HTR-8/SVneo (cell line): ENCODE measurements at regions not wholly inside any gene's neighbourhood (a gene's known extent, or its start where the extent isn't known, plus 50 kb on each side); places are given as distances from the start of the nearest gene placed in this dataset.
"Not testable (repeated sequence)": the region's sequence is repeated elsewhere in the genome, so short reads cannot be mapped to it uniquely, and the experiment has no call there.

Experiments
- DNase-seq: peaks from one replicate; pipeline ENCODE4 v3.0.0; 2011; ENCODE audit warnings: low spot score, mixed read lengths; ENCODE audit not compliant: insufficient read length
- FAIRE-seq: peaks from 2 replicates; lab custom pipeline; 2011; peaks lifted over from hg19 to GRCh38; lab: Jason Lieb, UNC

- no peak for FAIRE-seq
- no peak for DNase-seq
Observed at GRCh38 chr3:27661797-27662196, 60.3 kb downstream of the EOMES start.

GRCh38 chr3:27659279-27660021 lies 62.7 kb downstream of the EOMES start:
- peak; percentile 67 for DNase-seq
- FAIRE-seq: no peak

GRCh38 chr3:27658741-27659140 lies 63.4 kb downstream of the EOMES start:
- no peak for FAIRE-seq
- no peak for DNase-seq

- DNase-seq: no peak
- FAIRE-seq: no peak
Observed at GRCh38 chr3:27657871-27658270, 64.3 kb downstream of the EOMES start.

GRCh38 chr3:27657404-27657803 lies 64.7 kb downstream of the EOMES start:
- FAIRE-seq: no peak
- DNase-seq: no peak

GRCh38 chr3:27656790-27657189 lies 65.3 kb downstream of the EOMES start:
- DNase-seq (no peak), FAIRE-seq (no peak)

- FAIRE-seq (no peak), DNase-seq (no peak)
Observed at GRCh38 chr3:27655547-27655946, 66.6 kb downstream of the EOMES start.

- no peak for FAIRE-seq
Observed at GRCh38 chr3:27653803-27654558, 68.1 kb downstream of the EOMES start.

GRCh38 chr3:27649277-27649676 lies 72.8 kb downstream of the EOMES start:
- FAIRE-seq: no peak
- no peak for DNase-seq

More at GRCh38 chr3:27653803-27654558, 68.1 kb downstream of the EOMES start:
- DNase-seq: no peak

GRCh38 chr3:27646896-27647295 lies 75.2 kb downstream of the EOMES start:
- no peak for FAIRE-seq
- DNase-seq: no peak

GRCh38 chr3:27644941-27645340 lies 77.2 kb downstream of the EOMES start:
- DNase-seq (no peak), FAIRE-seq (no peak)

- no peak for DNase-seq
- no peak for FAIRE-seq
Observed at GRCh38 chr3:27643355-27643754, 78.8 kb downstream of the EOMES start.

GRCh38 chr3:27642796-27643195 lies 79.3 kb downstream of the EOMES start:
- no peak for DNase-seq
- no peak for FAIRE-seq

- FAIRE-seq: no peak
- no peak for DNase-seq
Observed at GRCh38 chr3:27641888-27642601, 80.1 kb downstream of the EOMES start.

- DNase-seq (no peak), FAIRE-seq (no peak)
Observed at GRCh38 chr3:27641271-27641800, 80.8 kb downstream of the EOMES start.

GRCh38 chr3:27639271-27639670 lies 82.9 kb downstream of the EOMES start:
- DNase-seq (no peak), FAIRE-seq (no peak)

- DNase-seq: no peak
Observed at GRCh38 chr3:27638594-27638993, 83.5 kb downstream of the EOMES start.

GRCh38 chr3:27637346-27637995 lies 84.7 kb downstream of the EOMES start:
- FAIRE-seq: no peak

More at GRCh38 chr3:27638594-27638993, 83.5 kb downstream of the EOMES start:
- no peak for FAIRE-seq

GRCh38 chr3:27635006-27635405 lies 87.1 kb downstream of the EOMES start:
- not testable (repeated sequence) for FAIRE-seq, DNase-seq

More at GRCh38 chr3:27637346-27637995, 84.7 kb downstream of the EOMES start:
- DNase-seq: no peak

- DNase-seq (no peak), FAIRE-seq (no peak)
Observed at GRCh38 chr3:27633224-27633545, 88.9 kb downstream of the EOMES start.
